SK-N-MC (cell line): ENCODE measurements at regions not wholly inside any gene's neighbourhood (a gene's known extent, or its start where the extent isn't known, plus 50 kb on each side); places are given as distances from the start of the nearest gene placed in this dataset.

Experiments used
- EZH2 ChIP-seq: fragments of 200-600 bp; sonication (generic); IDR thresholded peaks from one replicate; pipeline ENCODE4 v1.6.1; 2017; ENCODE audit warnings: antibody characterized with exemption
- FOXP2 ChIP-seq: optimal IDR thresholded peaks from 2 replicates; pipeline ENCODE3; 2011; ENCODE audit warnings: mild to moderate bottlenecking, moderate library complexity; ENCODE audit not compliant: insufficient read depth; ENCODE audit errors: extremely low read length, control extremely low read depth
- POLR2AphosphoS5 ChIP-seq: IDR thresholded peaks from 2 replicates; pipeline ENCODE4 v1.6.1; 2012; ENCODE audit warnings: mild to moderate bottlenecking, low read depth, low read length, borderline replicate concordance

DNA sequence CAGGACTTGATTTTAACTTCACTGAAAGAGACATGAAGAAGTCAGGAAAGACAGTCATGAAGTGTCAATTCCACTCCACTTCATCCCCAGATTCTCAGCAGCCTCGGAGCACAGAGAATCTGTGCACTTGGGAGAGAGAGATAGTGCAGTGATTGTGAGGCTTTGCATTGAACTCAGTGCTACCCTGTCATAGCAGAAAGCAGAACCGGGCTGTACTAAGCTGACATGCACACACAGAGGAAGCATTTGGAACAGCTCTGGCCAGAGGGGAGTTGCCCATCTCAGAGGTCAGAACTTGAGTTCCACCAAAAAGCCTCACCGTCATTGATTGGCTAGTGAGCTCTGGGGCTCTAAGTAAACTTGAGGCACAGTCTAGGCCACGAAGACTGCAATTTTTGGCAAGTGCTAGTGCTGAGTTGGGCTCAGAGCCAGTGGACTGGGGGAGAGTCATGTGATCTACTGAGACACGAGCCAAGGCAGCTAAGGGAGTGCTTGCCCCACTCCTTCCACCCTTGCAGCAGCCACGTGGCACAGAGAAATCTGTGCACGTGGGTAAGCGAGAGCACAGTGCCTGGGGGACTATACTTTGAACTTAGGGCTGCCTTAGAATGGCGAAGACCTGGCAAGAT lies 810.2 kb upstream of the ADAMTS5 start:
- TF ChIP-seq EZH2 (no peak), POLR2AphosphoS5 (no peak), FOXP2 (no peak)
